ENCODE measurements at regions not wholly inside any gene's neighbourhood (a gene's known extent, or its start where the extent isn't known, plus 50 kb on each side); places are given as distances from the start of the nearest gene placed in this dataset.

GRCh38 chr14:96931751-96932150 is 134.6 kb downstream of the VRK1 start:
- no peak overlapping the region for H3K4me3 ChIP-seq (ENCODE audit: low read depth, low read length)
- no peak for TF ChIP-seq CTCF (conservative IDR thresholded peaks at IDR 0.05; ENCODE audit: low read depth, low read length)
- DNase-seq (ENCODE audit: low read depth), result no peak

- no peak for DNase-seq (ENCODE audit: low read depth)
- H3K4me3 ChIP-seq (ENCODE audit: low read depth, low read length), result no peak overlapping the region
- no peak for TF ChIP-seq CTCF (conservative IDR thresholded peaks at IDR 0.05; ENCODE audit: low read depth, low read length)
Observed at GRCh38 chr14:96934638-96935330, 137.6 kb downstream of the VRK1 start.

- DNase-seq (ENCODE audit: low read depth), result no peak
- TF ChIP-seq CTCF (conservative IDR thresholded peaks at IDR 0.05; ENCODE audit: low read depth, low read length), result peak; percentile 37
- no peak overlapping the region for H3K4me3 ChIP-seq (ENCODE audit: low read depth, low read length)
Observed at GRCh38 chr14:96938946-96939345, 141.8 kb downstream of the VRK1 start.

- no peak for DNase-seq (ENCODE audit: low read depth)
- H3K4me3 ChIP-seq (ENCODE audit: low read depth, low read length), result no peak overlapping the region
- no peak for TF ChIP-seq CTCF (conservative IDR thresholded peaks at IDR 0.05; ENCODE audit: low read depth, low read length)
Observed at GRCh38 chr14:96940009-96940408, 142.8 kb downstream of the VRK1 start.

GRCh38 chr14:96944297-96944696 is 147.1 kb downstream of the VRK1 start:
- no peak overlapping the region for H3K4me3 ChIP-seq (ENCODE audit: low read depth, low read length)
- no peak for DNase-seq (ENCODE audit: low read depth)
- no peak for TF ChIP-seq CTCF (conservative IDR thresholded peaks at IDR 0.05; ENCODE audit: low read depth, low read length)

- TF ChIP-seq CTCF (conservative IDR thresholded peaks at IDR 0.05; ENCODE audit: low read depth, low read length), result no peak
- no peak overlapping the region for H3K4me3 ChIP-seq (ENCODE audit: low read depth, low read length)
- DNase-seq (ENCODE audit: low read depth), result no peak
Observed at GRCh38 chr14:96945721-96946120, 148.5 kb downstream of the VRK1 start.

GRCh38 chr14:96949594-96949993 is 152.4 kb downstream of the VRK1 start:
- DNase-seq (ENCODE audit: low read depth), result no peak
- no peak for TF ChIP-seq CTCF (conservative IDR thresholded peaks at IDR 0.05; ENCODE audit: low read depth, low read length)
- H3K4me3 ChIP-seq (ENCODE audit: low read depth, low read length), result no peak overlapping the region

Data from epithelial cell of proximal tubule (primary cell).